Mucosa of descending colon (tissue), 3 donors: ENCODE measurements at regions not wholly inside any gene's neighbourhood (a gene's known extent, or its start where the extent isn't known, plus 50 kb on each side); places are given as distances from the start of the nearest gene placed in this dataset.
A peak's percentile ranks its signal among the peaks of the same experiment; 100 is the strongest.

ENCODE experiments used
- ATAC-seq: fragments of 200-7000 bp; cut with Tn5 transposase; one replicate; pipeline ENCODE4 v1.9.1; 2020; ENCODE audit warnings: mild to moderate bottlenecking, moderate library complexity
- DNase-seq, 3 donors: peaks; one replicate each; pipeline ENCODE4 v3.0.0-alpha.2; 2020
- H3K36me3 ChIP-seq: fragments of 200-600 bp; one replicate; pipeline ENCODE4 v1.8.0; 2021; ENCODE audit warnings: low read depth, mild to moderate bottlenecking
- H3K4me1 ChIP-seq: fragments of 200-600 bp; one replicate; pipeline ENCODE4 v1.8.0; 2021; ENCODE audit warnings: low read depth, mild to moderate bottlenecking
- H3K4me3 ChIP-seq: fragments of 200-600 bp; one replicate; pipeline ENCODE4 v1.8.0; 2021; ENCODE audit warnings: mild to moderate bottlenecking
- H3K9me3 ChIP-seq: fragments of 200-600 bp; one replicate; pipeline ENCODE4 v1.8.0; 2021; ENCODE audit warnings: mild to moderate bottlenecking
- CTCF ChIP-seq: fragments of 200-600 bp; IDR thresholded peaks from one replicate; pipeline ENCODE4 v1.8.0; 2022; ENCODE audit warnings: antibody characterized with exemption, mild to moderate bottlenecking
- intact Hi-C, 2 donors: fragments of 100-400 bp; cut with DNase I in 1 of 2; cut with micrococcal nuclease in 1 of 2; formaldehyde crosslinking; loops; one replicate each; pipeline versions ENCODE4 v1.11.0 to v1.11.1; 2022; cut with DNase I, micrococcal nuclease
- donor health status: DM: no; HTN: no; CAD: no; lungs with moderate emphysema.
- donor health status: DM: no; HTN: no; CAD: no.
- donor health status: DM: no; HTN: yes; CAD: no.

- H3K9me3 ChIP-seq = no peaks in the 10 kb centered on the region
- H3K36me3 ChIP-seq = no peaks in the 10 kb centered on the region
- no peaks in the 10 kb centered on the region for H3K4me1 ChIP-seq
- H3K4me3 ChIP-seq = no peak overlapping the region
- DNase-seq = no peak
- no peak for ATAC-seq
- no peak for TF ChIP-seq CTCF
- intact Hi-C loops = no loop called here
Observed at GRCh38 chr13:76168661-76169060, 532.5 kb downstream of the LMO7 start.

- DNase-seq (peak in 1 of 3 donors; percentile 1), ATAC-seq (no peak)
- H3K4me3 ChIP-seq = no peak overlapping the region
- no peaks in the 10 kb centered on the region for H3K36me3 ChIP-seq
- intact Hi-C loops = no loop called here
- H3K9me3 ChIP-seq = no peaks in the 10 kb centered on the region
- no peaks in the 10 kb centered on the region for H3K4me1 ChIP-seq
- TF ChIP-seq CTCF = no peak
Observed at GRCh38 chr13:76164290-76164689, 528.2 kb downstream of the LMO7 start.

GRCh38 chr13:76163761-76164160 lies 527.6 kb downstream of the LMO7 start:
- no peaks in the 10 kb centered on the region for H3K4me1 ChIP-seq
- no peaks in the 10 kb centered on the region for H3K36me3 ChIP-seq
- no peaks in the 10 kb centered on the region for H3K9me3 ChIP-seq
- no peak overlapping the region for H3K4me3 ChIP-seq
- no peak for DNase-seq
- TF ChIP-seq CTCF = no peak
- no peak for ATAC-seq
- intact Hi-C loops = no loop called here

- H3K4me1 ChIP-seq = no peaks in the 10 kb centered on the region
- H3K36me3 ChIP-seq = no peaks in the 10 kb centered on the region
- H3K9me3 ChIP-seq = no peaks in the 10 kb centered on the region
- peak in 1 of 3 donors; percentile 10 for DNase-seq
- TF ChIP-seq CTCF = no peak
- no peak overlapping the region for H3K4me3 ChIP-seq
- ATAC-seq = no peak
- intact Hi-C loops = no loop called here
Observed at GRCh38 chr13:76160961-76161925, 525.1 kb downstream of the LMO7 start.

GRCh38 chr13:76160506-76160905 lies 524.4 kb downstream of the LMO7 start:
- ATAC-seq (no peak), DNase-seq (no peak)
- Histone ChIP-seq H3K4me3 (no peak overlapping the region), H3K36me3 (no peaks in the 10 kb centered on the region), H3K4me1 (no peaks in the 10 kb centered on the region), H3K9me3 (no peaks in the 10 kb centered on the region)
- intact Hi-C loops = no loop called here
- no peak for TF ChIP-seq CTCF
